Activated naive CD8-positive, alpha-beta T cell treated with anti-CD3 and anti-CD28 coated beads, Interleukin-2, amount 10 ng/mL, durations not matched to agents 7 days and 5 days (primary cell): ENCODE measurements at regions not wholly inside any gene's neighbourhood (a gene's known extent, or its start where the extent isn't known, plus 50 kb on each side); places are given as distances from the start of the nearest gene placed in this dataset.

Experiments used
- ATAC-seq: fragments of 150-1000 bp; cut with Tn5 transposase; one replicate; pipeline ENCODE4 v1.10.0; 2021; ENCODE audit warnings: low read depth, moderate library complexity
- POLR2A ChIA-PET: fragments of 350-600 bp; sonication (Branson Sonifier 250); formaldehyde crosslinking; loops from one replicate; lab custom pipeline; 2021; ENCODE audit warnings: antibody characterized with exemption; lab: Charles Lee
- DNase-seq: peaks from one replicate; pipeline ENCODE4 v3.0.0; 2021
- H3K27ac Mint-ChIP-seq: one replicate; pipeline ENCODE4 v1.8.0; 2022; ENCODE audit warnings: mild to moderate bottlenecking, mixed read lengths
- H3K27me3 Mint-ChIP-seq: one replicate; pipeline ENCODE4 v1.8.0; 2022; ENCODE audit warnings: mild to moderate bottlenecking, moderate library complexity, mixed read lengths
- H3K36me3 Mint-ChIP-seq: one replicate; pipeline ENCODE4 v1.8.0; 2021; ENCODE audit warnings: mild to moderate bottlenecking, mixed read lengths
- H3K4me1 Mint-ChIP-seq: one replicate; pipeline ENCODE4 v1.8.0; 2021; ENCODE audit warnings: mixed read lengths
- H3K4me3 Mint-ChIP-seq: one replicate; pipeline ENCODE4 v1.8.0; 2022; ENCODE audit warnings: mild to moderate bottlenecking, moderate library complexity, mixed read lengths
- H3K9me3 Mint-ChIP-seq: one replicate; pipeline ENCODE4 v1.8.0; 2021; ENCODE audit warnings: mixed read lengths

DNA sequence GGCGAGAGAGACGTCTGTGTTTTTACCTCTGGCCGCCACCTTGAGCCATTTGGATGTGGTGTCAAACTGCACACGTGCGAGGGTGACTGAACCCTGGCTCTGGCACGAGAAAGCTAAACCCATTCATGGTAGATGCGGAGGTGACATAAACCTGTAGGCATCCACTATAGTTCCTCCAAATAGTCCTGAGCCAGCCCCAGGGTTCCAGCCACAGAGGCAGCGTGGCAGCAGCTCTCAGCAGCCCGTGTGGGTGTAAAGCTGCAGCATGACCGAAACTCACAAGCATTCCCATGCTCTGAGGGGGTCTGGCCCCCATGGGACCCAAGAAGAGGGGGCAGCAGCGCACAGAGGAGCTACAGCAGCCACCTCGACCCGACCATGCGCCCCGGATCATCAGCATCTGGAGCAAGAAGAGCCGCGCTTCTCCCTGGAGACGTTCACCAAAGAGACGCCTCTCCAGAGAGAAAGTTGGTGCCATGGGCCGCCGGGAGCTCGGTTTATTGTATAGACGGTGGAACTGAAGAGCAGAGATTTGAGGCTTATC, 303.8 kb upstream of the IRX4 start:
- POLR2A ChIA-PET = no interaction called here
- no peak for ATAC-seq

DNA sequence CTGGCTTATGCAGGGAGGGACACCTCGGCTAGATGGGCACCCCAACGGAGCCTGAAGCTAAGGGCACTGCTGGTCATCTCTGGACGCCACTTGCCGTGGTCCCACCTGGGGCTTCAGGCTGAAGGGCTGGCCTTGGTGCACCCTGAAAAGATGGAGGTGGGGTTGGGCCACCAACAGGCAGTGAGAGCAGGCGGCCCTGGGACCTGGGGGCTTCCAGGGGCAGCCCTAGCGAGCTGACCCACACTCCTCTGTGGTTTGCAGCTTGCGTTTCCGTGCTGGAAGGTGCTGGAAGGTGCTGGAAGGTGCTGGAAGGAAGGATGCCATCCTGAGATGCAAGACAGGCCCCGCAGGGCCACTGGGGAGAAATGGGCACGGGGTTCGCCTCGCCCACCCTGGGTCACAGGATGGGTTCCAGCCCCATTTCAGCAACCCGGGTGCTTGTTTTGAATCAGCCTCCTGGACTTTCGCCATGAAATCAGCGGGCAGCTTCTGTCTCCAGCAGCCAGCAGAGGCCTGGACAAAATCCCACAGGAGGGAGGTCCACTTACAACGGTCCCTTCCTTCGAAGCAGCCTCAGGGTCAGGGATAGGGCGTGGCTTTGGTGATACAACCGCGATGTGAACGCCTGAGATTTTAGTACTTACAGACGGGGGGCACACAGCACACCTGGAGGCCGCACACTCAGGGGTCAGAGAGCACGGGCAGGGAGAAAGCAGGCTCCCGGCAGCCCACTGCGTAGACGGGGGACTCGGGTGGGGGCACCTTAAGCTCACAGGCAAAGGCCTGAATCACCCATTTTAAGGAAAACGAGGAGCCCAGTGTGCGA, 303.1 kb upstream of the IRX4 start:
- Mint-ChIP-seq H3K27ac (no peak overlapping the region), H3K9me3 (no peaks in the 10 kb centered on the region), H3K36me3 (no peaks in the 10 kb centered on the region), H3K4me3 (no peak overlapping the region), H3K4me1 (no peaks in the 10 kb centered on the region), H3K27me3 (no peaks in the 10 kb centered on the region)
- no peak for ATAC-seq
- POLR2A ChIA-PET = no interaction called here
- no peak for DNase-seq

More for the DNA sequence above, 303.8 kb upstream of the IRX4 start:
- H3K27ac Mint-ChIP-seq = no peak overlapping the region
- no peaks in the 10 kb centered on the region for H3K36me3 Mint-ChIP-seq
- no peaks in the 10 kb centered on the region for H3K27me3 Mint-ChIP-seq
- no peaks in the 10 kb centered on the region for H3K9me3 Mint-ChIP-seq
- no peak for DNase-seq
- H3K4me1 Mint-ChIP-seq = no peaks in the 10 kb centered on the region
- H3K4me3 Mint-ChIP-seq = no peak overlapping the region

DNA sequence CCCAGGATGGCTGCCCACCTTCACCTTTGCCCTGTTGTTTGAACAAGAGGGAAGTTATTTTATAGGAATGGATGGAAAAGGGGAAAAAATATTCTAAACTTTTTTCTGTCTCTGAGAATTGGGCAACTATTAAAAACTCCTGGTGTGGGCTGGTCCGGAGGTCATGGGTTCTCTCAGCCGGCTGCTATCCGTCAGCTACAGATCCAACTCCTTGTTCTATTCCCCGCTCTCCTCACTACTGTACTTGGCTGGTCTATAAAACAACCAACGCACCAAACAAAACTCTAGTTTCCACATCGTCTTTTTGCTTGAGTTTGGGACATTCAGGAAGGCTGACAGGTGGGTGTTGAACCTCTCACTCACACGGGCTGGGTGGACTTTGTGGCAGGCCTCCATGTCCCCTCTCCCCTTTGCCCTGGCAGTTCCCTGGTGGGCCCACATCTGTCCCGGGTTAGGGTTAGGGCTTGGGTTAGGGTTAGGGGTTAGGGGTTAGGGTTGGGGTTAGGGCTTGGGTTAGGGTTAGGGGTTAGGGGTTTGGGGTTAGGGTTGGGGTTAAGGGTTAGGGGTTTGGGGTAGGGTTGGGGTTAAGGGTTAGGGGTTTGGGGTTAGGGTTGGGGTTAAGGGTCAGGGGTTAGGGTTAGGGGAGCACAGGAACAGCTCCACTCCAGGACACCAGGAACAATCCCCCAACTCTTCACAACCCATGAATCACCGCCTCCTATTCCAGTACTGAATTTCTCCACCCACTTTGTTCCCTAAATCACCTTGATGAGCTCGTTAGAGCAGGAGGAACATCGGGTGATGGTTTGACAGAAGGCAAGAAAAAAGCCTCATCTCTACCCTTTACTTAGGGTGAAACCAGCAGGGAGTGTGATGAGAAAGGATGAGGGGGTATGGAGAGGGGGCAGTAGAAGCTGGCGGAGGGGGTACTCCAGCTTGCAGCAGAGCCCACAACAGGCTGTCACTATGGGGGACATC, 302.1 kb upstream of the IRX4 start:
- POLR2A ChIA-PET = no interaction called here
- Mint-ChIP-seq H3K9me3 (no peaks in the 10 kb centered on the region), H3K4me1 (no peaks in the 10 kb centered on the region), H3K27ac (no peak overlapping the region), H3K27me3 (no peaks in the 10 kb centered on the region), H3K36me3 (no peaks in the 10 kb centered on the region), H3K4me3 (no peak overlapping the region)
- no peak for ATAC-seq
- DNase-seq = no peak

DNA sequence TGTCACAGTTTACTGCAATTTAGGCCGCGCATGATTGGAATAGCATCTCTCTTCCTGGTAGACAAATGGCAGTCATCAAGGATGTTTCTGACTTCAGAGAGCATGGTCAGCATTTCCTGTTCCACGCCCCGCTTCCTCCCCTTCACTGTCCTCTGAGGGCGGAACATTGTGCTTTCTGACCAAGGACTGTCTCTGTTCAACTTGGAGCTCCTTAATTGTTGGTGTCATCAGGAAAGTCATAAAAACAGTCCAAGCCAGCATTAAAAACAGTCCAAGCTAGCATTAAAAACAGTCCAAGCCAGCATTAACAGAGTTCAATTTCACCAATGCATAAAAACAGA, 301.3 kb upstream of the IRX4 start:
- POLR2A ChIA-PET = no interaction called here
- Mint-ChIP-seq H3K36me3 (no peaks in the 10 kb centered on the region), H3K4me1 (no peaks in the 10 kb centered on the region), H3K4me3 (no peak overlapping the region), H3K9me3 (no peaks in the 10 kb centered on the region), H3K27me3 (no peaks in the 10 kb centered on the region), H3K27ac (no peak overlapping the region)
- ATAC-seq = no peak
- no peak for DNase-seq

DNA sequence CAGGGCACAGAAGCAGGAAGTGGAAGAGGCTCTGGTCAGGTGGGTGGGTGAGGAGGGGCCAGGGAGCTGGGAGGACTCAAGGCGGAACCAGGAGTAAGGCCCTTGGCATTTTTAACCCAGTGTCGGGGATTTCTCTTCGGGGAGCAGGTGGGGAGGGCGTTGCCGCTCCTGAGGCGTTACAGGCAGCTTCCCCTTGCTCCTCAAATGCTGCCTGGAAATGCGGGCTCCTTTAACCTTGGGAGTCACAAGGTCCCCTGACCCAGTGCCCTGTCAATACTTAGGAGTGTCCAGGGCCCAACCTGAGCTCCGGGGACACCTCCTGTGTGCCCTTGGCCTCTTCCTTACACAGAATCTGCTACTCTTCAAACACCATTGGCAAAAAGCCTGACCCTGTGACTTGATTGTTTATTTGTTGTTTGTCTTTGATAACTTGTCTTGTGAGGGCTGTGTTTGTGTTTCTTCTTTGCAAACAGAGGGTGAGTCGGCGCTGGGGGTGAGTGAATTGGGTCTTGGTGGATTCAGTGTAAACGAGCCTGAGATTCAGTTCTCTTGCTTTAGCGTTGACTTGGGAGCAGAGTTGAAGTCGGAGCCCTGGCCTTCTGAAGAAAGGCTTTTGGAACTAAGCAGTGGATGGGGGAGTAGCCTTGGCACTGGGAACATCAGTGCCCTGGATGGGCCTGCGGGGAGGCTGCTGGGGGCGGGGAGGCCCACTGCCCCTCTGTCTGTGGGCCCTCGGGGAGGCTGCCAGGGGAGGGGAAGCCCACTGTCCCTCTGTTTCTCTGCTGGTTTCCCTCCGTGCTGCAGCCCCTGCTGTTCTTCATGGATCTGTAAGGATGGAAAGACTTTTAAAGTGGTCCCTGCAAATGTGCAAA, 300.7 kb upstream of the IRX4 start:
- ATAC-seq (no peak), DNase-seq (no peak)
- Mint-ChIP-seq H3K4me3 (no peak overlapping the region), H3K36me3 (no peaks in the 10 kb centered on the region), H3K27me3 (no peaks in the 10 kb centered on the region), H3K27ac (no peak overlapping the region), H3K4me1 (no peaks in the 10 kb centered on the region), H3K9me3 (no peaks in the 10 kb centered on the region)
- POLR2A ChIA-PET = no interaction called here

DNA sequence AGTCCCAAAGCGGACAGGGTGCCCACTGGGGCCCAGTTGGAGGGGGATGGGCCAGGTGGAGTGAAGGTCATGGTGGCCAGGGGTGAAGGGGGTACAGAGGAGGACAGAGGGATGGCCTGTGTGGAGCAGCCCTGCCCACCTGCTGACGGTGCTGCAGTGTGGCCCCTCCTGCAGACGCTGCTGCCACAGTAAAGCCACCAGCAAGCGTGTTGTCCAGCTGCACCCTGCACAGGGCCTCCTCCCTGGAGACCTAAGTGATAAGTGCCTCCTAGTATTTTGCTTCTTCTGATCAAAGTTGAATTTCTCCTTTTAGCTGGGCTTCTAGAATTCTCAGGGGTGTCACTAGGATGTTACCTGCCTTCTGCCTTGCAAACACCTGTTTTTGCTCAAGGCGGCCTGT, 299.3 kb upstream of the IRX4 start:
- POLR2A ChIA-PET = no interaction called here
- Mint-ChIP-seq H3K4me3 (no peak overlapping the region), H3K36me3 (no peaks in the 10 kb centered on the region), H3K27me3 (no peaks in the 10 kb centered on the region), H3K9me3 (no peaks in the 10 kb centered on the region), H3K27ac (no peak overlapping the region), H3K4me1 (no peaks in the 10 kb centered on the region)
- ATAC-seq (no peak), DNase-seq (no peak)

DNA sequence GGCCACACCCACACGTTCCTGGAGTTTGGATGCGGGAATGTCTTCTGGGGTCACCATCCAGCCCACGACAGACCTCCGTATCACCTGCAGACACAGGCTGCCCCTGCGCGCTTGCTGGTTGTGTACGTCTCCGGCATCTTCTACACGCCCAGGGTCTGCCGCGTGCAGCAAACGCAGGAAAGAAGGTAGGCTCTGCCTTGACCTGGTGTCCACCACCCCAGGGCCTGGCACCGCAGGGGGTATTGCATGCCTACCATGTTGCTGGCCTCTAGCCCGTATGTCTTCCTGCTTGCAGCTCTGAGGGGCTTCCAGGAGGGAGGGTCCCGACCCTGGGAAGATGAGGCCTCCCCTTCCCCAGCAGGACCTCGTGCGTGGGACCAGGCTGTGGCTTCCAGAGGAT, 298.8 kb upstream of the IRX4 start:
- no peak overlapping the region for H3K4me3 Mint-ChIP-seq
- no peak overlapping the region for H3K27ac Mint-ChIP-seq
- H3K27me3 Mint-ChIP-seq = no peaks in the 10 kb centered on the region
- H3K9me3 Mint-ChIP-seq = no peaks in the 10 kb centered on the region
- ATAC-seq (no peak), DNase-seq (no peak)
- POLR2A ChIA-PET = no interaction called here
- no peaks in the 10 kb centered on the region for H3K4me1 Mint-ChIP-seq
- H3K36me3 Mint-ChIP-seq = no peaks in the 10 kb centered on the region

DNA sequence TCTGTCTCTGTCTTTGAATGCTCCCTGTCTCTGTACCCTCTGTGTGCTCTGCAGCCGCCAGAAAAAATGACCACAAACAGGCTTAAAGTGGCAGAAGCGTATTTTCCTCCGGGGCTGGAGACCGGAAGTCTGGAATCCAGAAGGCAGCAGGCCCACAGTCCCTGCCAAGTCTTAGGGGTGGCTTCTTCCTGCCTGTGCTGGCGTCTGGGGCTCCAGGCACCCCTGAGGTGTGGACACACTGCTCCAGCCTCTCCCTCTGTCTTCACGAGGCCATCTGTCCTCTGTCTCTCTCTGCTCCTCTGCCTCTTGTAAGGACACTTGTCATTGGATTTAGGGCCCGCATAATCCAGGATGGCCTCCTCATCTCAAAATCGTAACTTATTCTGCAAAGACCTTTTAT, 298.4 kb upstream of the IRX4 start:
- H3K4me3 Mint-ChIP-seq = no peak overlapping the region
- ATAC-seq (no peak), DNase-seq (no peak)
- POLR2A ChIA-PET = no interaction called here
- no peaks in the 10 kb centered on the region for H3K4me1 Mint-ChIP-seq
- no peaks in the 10 kb centered on the region for H3K9me3 Mint-ChIP-seq
- H3K27me3 Mint-ChIP-seq = no peaks in the 10 kb centered on the region
- no peaks in the 10 kb centered on the region for H3K36me3 Mint-ChIP-seq
- H3K27ac Mint-ChIP-seq = no peak overlapping the region

DNA sequence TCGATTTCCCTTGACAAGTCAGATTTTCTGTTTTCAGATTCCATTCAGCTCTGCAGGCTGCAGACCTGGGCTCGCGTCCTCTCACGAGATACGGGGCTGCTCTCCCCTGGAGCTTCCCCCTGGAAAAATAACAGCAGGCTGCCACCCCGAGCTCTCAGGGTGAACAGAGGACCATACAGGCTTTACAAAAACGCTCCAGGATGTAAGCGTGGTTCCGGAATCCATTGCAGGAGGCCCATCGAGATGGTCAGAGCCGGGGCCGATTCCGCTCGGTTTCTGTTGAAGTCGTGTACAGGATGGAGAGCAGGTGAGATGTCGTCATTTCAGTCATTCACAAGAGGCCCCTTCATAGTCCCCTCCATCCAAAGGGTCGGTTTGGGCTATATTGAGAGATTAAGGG, 297.7 kb upstream of the IRX4 start:
- no peak overlapping the region for H3K27ac Mint-ChIP-seq
- no peaks in the 10 kb centered on the region for H3K4me1 Mint-ChIP-seq
- no peaks in the 10 kb centered on the region for H3K27me3 Mint-ChIP-seq
- no peak overlapping the region for H3K4me3 Mint-ChIP-seq
- POLR2A ChIA-PET = no interaction called here
- no peaks in the 10 kb centered on the region for H3K36me3 Mint-ChIP-seq
- H3K9me3 Mint-ChIP-seq = no peaks in the 10 kb centered on the region
- ATAC-seq = no peak
- DNase-seq = no peak

DNA sequence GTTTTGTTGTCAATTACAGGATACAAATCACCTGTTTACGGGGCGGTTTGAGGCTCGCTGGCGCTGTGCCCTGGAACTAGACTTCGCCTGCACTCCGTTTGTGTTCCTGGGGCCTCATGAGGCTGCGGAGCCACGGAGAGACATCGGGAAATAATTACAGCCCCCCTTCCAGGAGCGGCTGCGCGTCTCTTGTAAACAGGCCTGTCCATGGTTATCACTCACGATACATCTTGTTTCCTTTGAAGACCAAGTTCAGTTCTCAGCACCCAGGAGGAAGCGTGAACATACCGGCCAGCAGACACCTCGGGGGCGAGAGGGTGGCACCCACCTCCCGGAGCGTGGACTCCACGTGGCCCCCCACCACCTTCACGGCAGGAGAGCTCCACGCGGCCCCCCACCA, 297.1 kb upstream of the IRX4 start:
- no peaks in the 10 kb centered on the region for H3K9me3 Mint-ChIP-seq
- no peaks in the 10 kb centered on the region for H3K27me3 Mint-ChIP-seq
- POLR2A ChIA-PET = no interaction called here
- DNase-seq = no peak
- no peak overlapping the region for H3K4me3 Mint-ChIP-seq
- H3K36me3 Mint-ChIP-seq = no peaks in the 10 kb centered on the region
- H3K27ac Mint-ChIP-seq = no peak overlapping the region
- H3K4me1 Mint-ChIP-seq = no peaks in the 10 kb centered on the region
- no peak for ATAC-seq

DNA sequence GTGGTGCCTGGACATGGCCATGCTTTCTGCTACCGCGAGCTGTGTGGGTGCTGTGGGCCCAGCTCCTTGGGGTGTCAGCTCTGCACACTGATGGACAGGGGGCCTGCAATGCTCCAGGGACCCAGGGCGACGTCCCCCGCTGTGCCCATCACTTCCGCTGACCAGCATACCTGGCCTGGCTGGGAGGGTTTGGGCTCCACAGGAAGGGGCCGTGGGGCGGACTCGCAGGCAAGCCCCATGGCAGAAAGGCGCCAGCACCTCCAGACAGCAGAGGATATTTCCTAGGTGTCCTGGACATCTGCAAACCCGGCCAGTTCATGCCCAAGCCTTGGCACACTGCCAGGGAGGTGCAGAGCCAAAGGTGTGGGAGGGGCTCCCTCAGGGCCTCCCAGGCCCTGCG, 295.8 kb upstream of the IRX4 start:
- no peak overlapping the region for H3K27ac Mint-ChIP-seq
- H3K4me3 Mint-ChIP-seq = no peak overlapping the region
- H3K27me3 Mint-ChIP-seq = no peaks in the 10 kb centered on the region
- H3K4me1 Mint-ChIP-seq = no peaks in the 10 kb centered on the region
- H3K9me3 Mint-ChIP-seq = no peaks in the 10 kb centered on the region
- POLR2A ChIA-PET = no interaction called here
- no peaks in the 10 kb centered on the region for H3K36me3 Mint-ChIP-seq
- ATAC-seq = no peak
- no peak for DNase-seq

DNA sequence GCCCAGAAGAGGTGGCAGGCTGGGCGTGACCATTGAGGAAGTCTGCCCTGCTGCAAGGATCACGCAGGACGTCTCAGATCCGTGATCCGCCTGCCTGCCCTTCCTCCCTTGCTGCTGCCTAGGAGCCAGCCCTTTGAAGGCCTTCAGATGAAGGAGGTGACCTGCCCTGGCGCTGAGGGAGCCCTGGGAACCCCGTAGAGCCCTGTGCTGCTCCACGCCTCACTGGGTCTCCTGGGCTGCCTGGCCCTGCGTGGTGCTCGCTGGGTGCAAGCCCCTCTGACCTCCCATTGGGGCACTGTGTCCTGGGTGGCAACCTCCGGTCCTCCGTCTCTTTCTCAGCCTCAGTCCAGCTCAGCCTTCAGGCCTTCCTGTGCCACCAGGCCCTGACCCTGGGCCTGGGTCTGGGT, 295.3 kb upstream of the IRX4 start:
- no peak for DNase-seq
- Mint-ChIP-seq H3K9me3 (no peaks in the 10 kb centered on the region), H3K27ac (no peak overlapping the region), H3K36me3 (no peaks in the 10 kb centered on the region), H3K4me1 (no peaks in the 10 kb centered on the region), H3K4me3 (no peak overlapping the region), H3K27me3 (no peaks in the 10 kb centered on the region)
- POLR2A ChIA-PET = no interaction called here
- no peak for ATAC-seq

DNA sequence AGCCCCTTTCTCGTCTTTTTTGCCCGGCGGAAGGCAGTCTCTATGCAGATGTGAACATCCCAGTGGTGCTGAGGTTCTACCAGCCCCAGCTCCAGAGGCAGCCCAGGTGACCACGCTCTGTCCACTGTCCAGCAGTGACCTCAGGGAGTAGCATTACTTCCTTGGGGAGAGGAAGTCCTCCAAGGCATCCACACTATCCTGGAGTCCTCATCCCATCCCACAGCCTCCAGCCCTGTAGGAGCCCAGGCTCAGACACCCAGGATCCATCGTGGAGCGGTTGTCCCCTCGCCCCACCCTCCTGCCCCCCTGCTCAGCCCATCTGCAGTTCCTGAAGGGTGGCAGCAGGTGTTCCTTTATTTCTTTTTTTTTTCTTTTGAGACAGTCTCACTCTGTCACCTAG, 294.5 kb upstream of the IRX4 start:
- H3K9me3 Mint-ChIP-seq = no peaks in the 10 kb centered on the region
- POLR2A ChIA-PET = no interaction called here
- ATAC-seq (no peak), DNase-seq (no peak)
- no peak overlapping the region for H3K27ac Mint-ChIP-seq
- H3K27me3 Mint-ChIP-seq = no peaks in the 10 kb centered on the region
- H3K4me3 Mint-ChIP-seq = no peak overlapping the region
- no peaks in the 10 kb centered on the region for H3K4me1 Mint-ChIP-seq
- no peaks in the 10 kb centered on the region for H3K36me3 Mint-ChIP-seq
